ENCODE measurements at regions not wholly inside any gene's neighbourhood (a gene's known extent, or its start where the extent isn't known, plus 50 kb on each side); places are given as distances from the start of the nearest gene placed in this dataset.

GRCh38 chr15:70293591-70294470 is 196.1 kb upstream of the TLE3 start:
- no peak for DNase-seq (ENCODE audit: low spot score)
- intact Hi-C loops (cut with micrococcal nuclease; ENCODE audit: unreplicated experiment) = no loop called here
- Histone ChIP-seq H3K4me1 (ENCODE audit: insufficient read depth, low read length, poor library complexity, severe bottlenecking) (no peaks in the 10 kb centered on the region), H3K27ac (ENCODE audit: low read depth, low read length, poor library complexity, severe bottlenecking) (no peak overlapping the region), H3K4me2 (ENCODE audit: low read length) (no peak overlapping the region), H3K79me2 (ENCODE audit: insufficient read depth, low read depth, low read length) (no peaks in the 10 kb centered on the region), H3K4me3 (ENCODE audit: low read depth, low read length, poor library complexity, severe bottlenecking) (no peak overlapping the region), H4K20me1 (ENCODE audit: insufficient read depth, low read length) (no peaks in the 10 kb centered on the region), H2AFZ (ENCODE audit: low read length) (no peak overlapping the region), H3K36me3 (ENCODE audit: insufficient read depth, low read length) (no peaks in the 10 kb centered on the region), H3K9me2 (ENCODE audit: insufficient read depth, low read length) (no peaks in the 10 kb centered on the region), H3K9me3 (ENCODE audit: low read length) (no peaks in the 10 kb centered on the region)
- ChIA-PET POLR2A (interaction anchor here (0.6 kb wide), 1 partner anchor 35 kb away, joined by 4 read pairs; no protein-coding TSS in a partner anchor), CTCF (ENCODE audit: unreplicated experiment) (no interaction called here)
- no TSS peak for BruUV-seq (replicated peaks)
- TF ChIP-seq CTCF (conservative IDR thresholded peaks at IDR 0.05; ENCODE audit: low read length) = no peak

- TF ChIP-seq CTCF (conservative IDR thresholded peaks at IDR 0.05; ENCODE audit: low read length) = no peak
- TF ChIP-seq EZH2phosphoT487 (IDR thresholded peaks at IDR 0.05; ENCODE audit: borderline replicate concordance, low read depth, low read length) = no peak
- CTCF ChIA-PET (ENCODE audit: unreplicated experiment) = no interaction called here
- H3K9me2 ChIP-seq (ENCODE audit: insufficient read depth, low read length) = no peaks in the 10 kb centered on the region
- H3K9me3 ChIP-seq (ENCODE audit: low read length) = no peaks in the 10 kb centered on the region
- no peaks in the 10 kb centered on the region for H3K36me3 ChIP-seq (ENCODE audit: insufficient read depth, low read length)
- DNase-seq (ENCODE audit: low spot score) = no peak
- BruUV-seq (replicated peaks) = no TSS peak
- no peaks in the 10 kb centered on the region for H3K4me1 ChIP-seq (ENCODE audit: insufficient read depth, low read length, poor library complexity, severe bottlenecking)
- no peak overlapping the region for H3K4me3 ChIP-seq (ENCODE audit: low read depth, low read length, poor library complexity, severe bottlenecking)
- H3K4me2 ChIP-seq (ENCODE audit: low read length) = no peak overlapping the region
- no peak overlapping the region for H3K27ac ChIP-seq (ENCODE audit: low read depth, low read length, poor library complexity, severe bottlenecking)
- no peaks in the 10 kb centered on the region for H4K20me1 ChIP-seq (ENCODE audit: insufficient read depth, low read length)
- no peaks in the 10 kb centered on the region for H3K79me2 ChIP-seq (ENCODE audit: insufficient read depth, low read depth, low read length)
- POLR2A ChIA-PET = interaction anchor here (0.6 to 0.7 kb wide), 2 partner anchors 17 to 36 kb away, joined by 3 to 4 read pairs; no protein-coding TSS in a partner anchor
- intact Hi-C loops (cut with micrococcal nuclease; ENCODE audit: unreplicated experiment) = no loop called here
- H2AFZ ChIP-seq (ENCODE audit: low read length) = no peak overlapping the region
These were observed 195.4 kb upstream of the TLE3 start for GRCh38 chr15:70293138-70293537.

- Histone ChIP-seq H3K9me3 (ENCODE audit: low read length) (no peaks in the 10 kb centered on the region), H3K4me3 (ENCODE audit: low read depth, low read length, poor library complexity, severe bottlenecking) (no peak overlapping the region), H3K4me2 (ENCODE audit: low read length) (no peak overlapping the region), H3K9me2 (ENCODE audit: insufficient read depth, low read length) (no peaks in the 10 kb centered on the region), H3K4me1 (ENCODE audit: insufficient read depth, low read length, poor library complexity, severe bottlenecking) (no peaks in the 10 kb centered on the region), H3K36me3 (ENCODE audit: insufficient read depth, low read length) (no peaks in the 10 kb centered on the region), H3K27ac (ENCODE audit: low read depth, low read length, poor library complexity, severe bottlenecking) (no peak overlapping the region), H2AFZ (ENCODE audit: low read length) (no peak overlapping the region), H4K20me1 (ENCODE audit: insufficient read depth, low read length) (no peaks in the 10 kb centered on the region), H3K79me2 (ENCODE audit: insufficient read depth, low read depth, low read length) (no peaks in the 10 kb centered on the region)
- intact Hi-C loops (cut with micrococcal nuclease; ENCODE audit: unreplicated experiment) = no loop called here
- BruUV-seq (replicated peaks) = no TSS peak
- ChIA-PET POLR2A (no interaction called here), CTCF (ENCODE audit: unreplicated experiment) (no interaction called here)
- TF ChIP-seq CTCF (conservative IDR thresholded peaks at IDR 0.05; ENCODE audit: low read length) (no peak), EZH2phosphoT487 (IDR thresholded peaks at IDR 0.05; ENCODE audit: borderline replicate concordance, low read depth, low read length) (no peak)
- no peak for DNase-seq (ENCODE audit: low spot score)
These were observed 194.5 kb upstream of the TLE3 start for GRCh38 chr15:70292076-70292760.

All from OCI-LY7 (cell line).